ENCODE measurements at regions not wholly inside any gene's neighbourhood (a gene's known extent, or its start where the extent isn't known, plus 50 kb on each side); places are given as distances from the start of the nearest gene placed in this dataset.

- Histone ChIP-seq H2AFZ (no peak overlapping the region), H3K27ac (no peak overlapping the region), H3K36me3 (ENCODE audit: control insufficient read depth, insufficient read depth, low read length) (no peaks in the 10 kb centered on the region), H3K4me1 (no peaks in the 10 kb centered on the region), H3K79me2 (no peaks in the 10 kb centered on the region), H3K9ac (no peak overlapping the region), H3K4me3 (ENCODE audit: low read depth, low read length) (no peak overlapping the region), H3K9me3 (ENCODE audit: control insufficient read depth, low read length) (no peaks in the 10 kb centered on the region), H3K4me2 (ENCODE audit: low read length) (no peak overlapping the region), H3K27me3 (ENCODE audit: control insufficient read depth, insufficient read depth, low read length) (no peaks in the 10 kb centered on the region)
- TF ChIP-seq CTCF (IDR thresholded peaks at IDR 0.05): no peak
Measured at GRCh38 chr3:176931991-176932390, 265.3 kb downstream of the TBL1XR1 start.

- Histone ChIP-seq H3K4me3 (ENCODE audit: low read depth, low read length) (no peak overlapping the region), H3K27me3 (ENCODE audit: control insufficient read depth, insufficient read depth, low read length) (no peaks in the 10 kb centered on the region), H3K9ac (no peak overlapping the region), H3K27ac (no peak overlapping the region), H3K4me2 (ENCODE audit: low read length) (no peak overlapping the region), H3K4me1 (no peaks in the 10 kb centered on the region), H3K9me3 (ENCODE audit: control insufficient read depth, low read length) (no peaks in the 10 kb centered on the region), H3K36me3 (ENCODE audit: control insufficient read depth, insufficient read depth, low read length) (no peaks in the 10 kb centered on the region), H3K79me2 (no peaks in the 10 kb centered on the region), H2AFZ (no peak overlapping the region)
- no peak for TF ChIP-seq CTCF (IDR thresholded peaks at IDR 0.05)
Measured at GRCh38 chr3:176930942-176931341, 266.3 kb downstream of the TBL1XR1 start.

- no peak overlapping the region for H3K9ac ChIP-seq
- H3K9me3 ChIP-seq (ENCODE audit: control insufficient read depth, low read length): no peaks in the 10 kb centered on the region
- H3K79me2 ChIP-seq: no peaks in the 10 kb centered on the region
- TF ChIP-seq CTCF (IDR thresholded peaks at IDR 0.05): no peak
- no peak overlapping the region for H3K4me3 ChIP-seq (ENCODE audit: low read depth, low read length)
- H2AFZ ChIP-seq: no peak overlapping the region
- H3K4me2 ChIP-seq (ENCODE audit: low read length): no peak overlapping the region
- H3K36me3 ChIP-seq (ENCODE audit: control insufficient read depth, insufficient read depth, low read length): no peaks in the 10 kb centered on the region
- H3K27me3 ChIP-seq (ENCODE audit: control insufficient read depth, insufficient read depth, low read length): no peaks in the 10 kb centered on the region
- no peak overlapping the region for H3K27ac ChIP-seq
- no peaks in the 10 kb centered on the region for H3K4me1 ChIP-seq
Measured at GRCh38 chr3:176928582-176928931, 268.7 kb downstream of the TBL1XR1 start.

- no peak overlapping the region for H3K27ac ChIP-seq
- no peaks in the 10 kb centered on the region for H3K36me3 ChIP-seq (ENCODE audit: control insufficient read depth, insufficient read depth, low read length)
- H3K27me3 ChIP-seq (ENCODE audit: control insufficient read depth, insufficient read depth, low read length): no peaks in the 10 kb centered on the region
- no peak overlapping the region for H3K4me3 ChIP-seq (ENCODE audit: low read depth, low read length)
- H3K4me2 ChIP-seq (ENCODE audit: low read length): no peak overlapping the region
- no peak for TF ChIP-seq CTCF (IDR thresholded peaks at IDR 0.05)
- H3K4me1 ChIP-seq: no peaks in the 10 kb centered on the region
- H3K9me3 ChIP-seq (ENCODE audit: control insufficient read depth, low read length): no peaks in the 10 kb centered on the region
- no peak overlapping the region for H2AFZ ChIP-seq
- no peaks in the 10 kb centered on the region for H3K79me2 ChIP-seq
- H3K9ac ChIP-seq: no peak overlapping the region
Measured at GRCh38 chr3:176927706-176928581, 269.3 kb downstream of the TBL1XR1 start.

- Histone ChIP-seq H3K27ac (no peak overlapping the region), H2AFZ (no peak overlapping the region), H3K9ac (no peak overlapping the region), H3K9me3 (ENCODE audit: control insufficient read depth, low read length) (no peaks in the 10 kb centered on the region), H3K36me3 (ENCODE audit: control insufficient read depth, insufficient read depth, low read length) (no peaks in the 10 kb centered on the region), H3K27me3 (ENCODE audit: control insufficient read depth, insufficient read depth, low read length) (no peaks in the 10 kb centered on the region), H3K79me2 (no peaks in the 10 kb centered on the region), H3K4me2 (ENCODE audit: low read length) (no peak overlapping the region), H3K4me1 (no peaks in the 10 kb centered on the region), H3K4me3 (ENCODE audit: low read depth, low read length) (no peak overlapping the region)
- TF ChIP-seq CTCF (IDR thresholded peaks at IDR 0.05): no peak
Measured at GRCh38 chr3:176927280-176927679, 270.0 kb downstream of the TBL1XR1 start.

Data from parathyroid adenoma (tissue), 2 donors.